ENCODE measurements at regions not wholly inside any gene's neighbourhood (a gene's known extent, or its start where the extent isn't known, plus 50 kb on each side); places are given as distances from the start of the nearest gene placed in this dataset.

GRCh38 chr20:7358670-7359069, 581.6 kb downstream of the HAO1 start:
- H3K9ac ChIP-seq (ENCODE audit: control insufficient read depth, extremely low read depth, insufficient read depth, low read length), result no peak overlapping the region
- no peak overlapping the region for H3K4me2 ChIP-seq (ENCODE audit: control insufficient read depth, extremely low read depth, insufficient read depth, low read depth, low read length)
- no peaks in the 10 kb centered on the region for H3K36me3 ChIP-seq (ENCODE audit: control insufficient read depth in 2 of 2, extremely low read depth in 1 of 2, insufficient read depth in 2 of 2, low read length in 2 of 2)
- dilution Hi-C loops (cut with MboI; ENCODE audit: extremely low pct_ligation_motif_present, low sequenced_read_pairs), result no loop called here
- no peak overlapping the region for H3K27ac ChIP-seq (ENCODE audit: control insufficient read depth, insufficient read depth, low read length)
- H2AFZ ChIP-seq (ENCODE audit: control insufficient read depth, low read length), result no peak overlapping the region
- H4K20me1 ChIP-seq (ENCODE audit: control insufficient read depth, extremely low read depth, insufficient read depth, low read length), result no peaks in the 10 kb centered on the region
- no peaks in the 10 kb centered on the region for H3K27me3 ChIP-seq (ENCODE audit: control insufficient read depth, extremely low read depth, insufficient read depth, low read length)
- TF ChIP-seq CTCF (optimal IDR thresholded peaks at IDR 0.05 in 1 of 3, IDR thresholded peaks at IDR 0.05 in 1 of 3, conservative IDR thresholded peaks at IDR 0.05 in 1 of 3; ENCODE audit: extremely low read depth in 1 of 3, insufficient read depth in 2 of 3, low read length in 3 of 3), result no peak
- H3K79me2 ChIP-seq (ENCODE audit: control insufficient read depth, insufficient read depth, low read length), result no peaks in the 10 kb centered on the region
- no peak overlapping the region for H3K4me3 ChIP-seq (ENCODE audit: control insufficient read depth in 2 of 3, extremely low read depth in 1 of 3, insufficient read depth in 2 of 3, low read depth in 1 of 3, low read length in 3 of 3)
- H3K9me3 ChIP-seq (ENCODE audit: control insufficient read depth, low read depth, low read length), result no peaks in the 10 kb centered on the region
- H3K4me1 ChIP-seq (ENCODE audit: control insufficient read depth, extremely low read depth, insufficient read depth, low read length), result peaks cover 7% of the 10 kb centered on the region
- no peak for DNase-seq (ENCODE audit: low read depth, low spot score)
- H3K9me1 ChIP-seq (ENCODE audit: control insufficient read depth, extremely low read depth, insufficient read depth, low read length), result no peaks in the 10 kb centered on the region
- peak; percentile 57 for FAIRE-seq

- H3K9me3 ChIP-seq (ENCODE audit: control insufficient read depth, low read depth, low read length), result no peaks in the 10 kb centered on the region
- H4K20me1 ChIP-seq (ENCODE audit: control insufficient read depth, extremely low read depth, insufficient read depth, low read length), result no peaks in the 10 kb centered on the region
- no peaks in the 10 kb centered on the region for H3K27me3 ChIP-seq (ENCODE audit: control insufficient read depth, extremely low read depth, insufficient read depth, low read length)
- no peak overlapping the region for H3K4me3 ChIP-seq (ENCODE audit: control insufficient read depth in 2 of 3, extremely low read depth in 1 of 3, insufficient read depth in 2 of 3, low read depth in 1 of 3, low read length in 3 of 3)
- no peaks in the 10 kb centered on the region for H3K79me2 ChIP-seq (ENCODE audit: control insufficient read depth, insufficient read depth, low read length)
- H3K9ac ChIP-seq (ENCODE audit: control insufficient read depth, extremely low read depth, insufficient read depth, low read length), result no peak overlapping the region
- no peaks in the 10 kb centered on the region for H3K9me1 ChIP-seq (ENCODE audit: control insufficient read depth, extremely low read depth, insufficient read depth, low read length)
- H3K4me1 ChIP-seq (ENCODE audit: control insufficient read depth, extremely low read depth, insufficient read depth, low read length), result peaks cover 7% of the 10 kb centered on the region
- no peak for TF ChIP-seq EZH2 (IDR thresholded peaks at IDR 0.05; ENCODE audit: low read length)
- TF ChIP-seq CTCF (optimal IDR thresholded peaks at IDR 0.05 in 1 of 3, IDR thresholded peaks at IDR 0.05 in 1 of 3, conservative IDR thresholded peaks at IDR 0.05 in 1 of 3; ENCODE audit: extremely low read depth in 1 of 3, insufficient read depth in 2 of 3, low read length in 3 of 3), result no peak
- no peaks in the 10 kb centered on the region for H3K36me3 ChIP-seq (ENCODE audit: control insufficient read depth in 2 of 2, extremely low read depth in 1 of 2, insufficient read depth in 2 of 2, low read length in 2 of 2)
- dilution Hi-C loops (cut with MboI; ENCODE audit: extremely low pct_ligation_motif_present, low sequenced_read_pairs), result no loop called here
- no peak for FAIRE-seq
- no peak overlapping the region for H3K4me2 ChIP-seq (ENCODE audit: control insufficient read depth, extremely low read depth, insufficient read depth, low read depth, low read length)
- H2AFZ ChIP-seq (ENCODE audit: control insufficient read depth, low read length), result no peak overlapping the region
- no peak for DNase-seq (ENCODE audit: low read depth, low spot score)
- H3K27ac ChIP-seq (ENCODE audit: control insufficient read depth, insufficient read depth, low read length), result no peak overlapping the region
Measured at GRCh38 chr20:7359739-7360138, 580.5 kb downstream of the HAO1 start.

Measured in keratinocyte (primary cell).